HG02610 (cell line): ENCODE measurements at regions not wholly inside any gene's neighbourhood (a gene's known extent, or its start where the extent isn't known, plus 50 kb on each side); places are given as distances from the start of the nearest gene placed in this dataset.
"Not testable (repeated sequence)": the region's sequence is repeated elsewhere in the genome, so short reads cannot be mapped to it uniquely, and the experiment has no call there.

ENCODE experiments used
- ATAC-seq: cut with Tn5 transposase; IDR thresholded peaks from one replicate; pipeline ENCODE4 v1.9.1; 2021; ENCODE audit warnings: mild to moderate bottlenecking, moderate library complexity; ENCODE audit not compliant: unreplicated experiment

GRCh38 chr1:9441451-9442133 lies 97.7 kb upstream of the SLC25A33 start:
- no peak for ATAC-seq

- ATAC-seq, result no peak
Measured at GRCh38 chr1:9442278-9442846, 96.9 kb upstream of the SLC25A33 start.

GRCh38 chr1:9442986-9443385 lies 96.3 kb upstream of the SLC25A33 start:
- no peak for ATAC-seq

- ATAC-seq, result no peak
Measured at GRCh38 chr1:9443913-9444445, 95.3 kb upstream of the SLC25A33 start.

- ATAC-seq, result no peak
Measured at GRCh38 chr1:9444532-9444931, 94.7 kb upstream of the SLC25A33 start.

GRCh38 chr1:9445081-9445480 lies 94.2 kb upstream of the SLC25A33 start:
- ATAC-seq, result not testable (repeated sequence)

GRCh38 chr1:9447215-9447960 lies 91.9 kb upstream of the SLC25A33 start:
- ATAC-seq, result no peak

GRCh38 chr1:9448132-9449109 lies 90.8 kb upstream of the SLC25A33 start:
- ATAC-seq, result no peak

GRCh38 chr1:9449110-9449627 lies 90.1 kb upstream of the SLC25A33 start:
- ATAC-seq, result no peak

GRCh38 chr1:9449976-9450696 lies 89.1 kb upstream of the SLC25A33 start:
- ATAC-seq, result no peak

- no peak for ATAC-seq
Measured at GRCh38 chr1:9451081-9451480, 88.2 kb upstream of the SLC25A33 start.

GRCh38 chr1:9452516-9453140 lies 86.6 kb upstream of the SLC25A33 start:
- no peak for ATAC-seq

- ATAC-seq, result no peak
Measured at GRCh38 chr1:9453375-9453774, 85.9 kb upstream of the SLC25A33 start.

- no peak for ATAC-seq
Measured at GRCh38 chr1:9453779-9454418, 85.4 kb upstream of the SLC25A33 start.

GRCh38 chr1:9454494-9455066 lies 84.7 kb upstream of the SLC25A33 start:
- ATAC-seq, result no peak

GRCh38 chr1:9455487-9456234 lies 83.6 kb upstream of the SLC25A33 start:
- ATAC-seq, result no peak

- ATAC-seq, result no peak
Measured at GRCh38 chr1:9456833-9457232, 82.4 kb upstream of the SLC25A33 start.
